HEK293T (cell line): ENCODE measurements at regions not wholly inside any gene's neighbourhood (a gene's known extent, or its start where the extent isn't known, plus 50 kb on each side); places are given as distances from the start of the nearest gene placed in this dataset.

Source experiments
- CTCF ChIA-PET: fragments of 350-600 bp; formaldehyde crosslinking; extraction: SDS; loops from one replicate; lab custom pipeline; 2021; ENCODE audit warnings: antibody characterized with exemption, inconsistent platforms; lab: Yijun Ruan, JAX
- POLR2A ChIA-PET: fragments of 350-600 bp; formaldehyde crosslinking; extraction: SDS; loops from one replicate; lab custom pipeline; 2020; ENCODE audit warnings: antibody characterized with exemption, inconsistent platforms; lab: Yijun Ruan, JAX
- DNase-seq: peaks from one replicate; pipeline ENCODE4 v3.0.0; 2012; ENCODE audit warnings: mixed read lengths; ENCODE audit errors: extremely low spot score
- ARNT ChIP-seq: fragments of 450-650 bp; IDR thresholded peaks from 2 replicates; pipeline ENCODE4 v1.6.1; 2017; ENCODE audit warnings: mild to moderate bottlenecking
- BHLHE40 ChIP-seq: fragments of 450-650 bp; IDR thresholded peaks from 2 replicates; pipeline ENCODE4 v1.6.1; 2016; ENCODE audit warnings: mild to moderate bottlenecking, moderate library complexity, borderline replicate concordance
- CTBP1 ChIP-seq: fragments of 450-650 bp; IDR thresholded peaks from 2 replicates; pipeline ENCODE4 v1.6.1; 2016; ENCODE audit warnings: borderline replicate concordance
- ELF4 ChIP-seq: fragments of 450-650 bp; IDR thresholded peaks from 2 replicates; pipeline ENCODE4 v1.6.1; 2017; ENCODE audit warnings: antibody characterized with exemption
- FOXA1 ChIP-seq: fragments of 450-650 bp; IDR thresholded peaks from 2 replicates; pipeline ENCODE4 v1.6.1; 2016; ENCODE audit warnings: mild to moderate bottlenecking
- FOXK2 ChIP-seq: fragments of 450-650 bp; IDR thresholded peaks from 2 replicates; pipeline ENCODE4 v1.6.1; 2016; ENCODE audit warnings: mild to moderate bottlenecking
- FOXM1 ChIP-seq: fragments of 450-650 bp; IDR thresholded peaks from 2 replicates; pipeline ENCODE4 v1.6.1; 2017; ENCODE audit warnings: mild to moderate bottlenecking, borderline replicate concordance
- HDGF ChIP-seq: fragments of 450-650 bp; IDR thresholded peaks from 2 replicates; pipeline ENCODE4 v1.6.1; 2017; ENCODE audit warnings: antibody characterized with exemption, borderline replicate concordance
- L3MBTL2 ChIP-seq: fragments of 450-650 bp; conservative IDR thresholded peaks from 2 replicates; pipeline ENCODE4 v1.6.1; 2016; ENCODE audit warnings: mild to moderate bottlenecking
- LEF1 ChIP-seq: fragments of 450-650 bp; IDR thresholded peaks from 2 replicates; pipeline ENCODE4 v1.6.1; 2017; ENCODE audit warnings: mild to moderate bottlenecking, borderline replicate concordance
- NFRKB ChIP-seq: fragments of 450-650 bp; IDR thresholded peaks from 2 replicates; pipeline ENCODE4 v1.6.1; 2016; ENCODE audit warnings: mild to moderate bottlenecking, moderate library complexity
- SP1 ChIP-seq: fragments of 450-650 bp; IDR thresholded peaks from 2 replicates; pipeline ENCODE4 v1.6.1; 2017
- SUZ12 ChIP-seq: fragments of 450-650 bp; IDR thresholded peaks from 2 replicates; pipeline ENCODE4 v1.6.1; 2016; ENCODE audit warnings: mild to moderate bottlenecking
- TARDBP ChIP-seq: fragments of 450-650 bp; IDR thresholded peaks from 2 replicates; pipeline ENCODE4 v1.6.1; 2016
- ZNF384 ChIP-seq: fragments of 450-650 bp; IDR thresholded peaks from 2 replicates; pipeline ENCODE4 v1.6.1; 2016
- TF ChIP-seq, protein P1 (sequence below): fragments of 450-650 bp; IDR thresholded peaks from 2 replicates; pipeline ENCODE4 v1.6.1; 2016

GRCh38 chrX:15908603-15909290 lies 54.1 kb upstream of the AP1S2 start:
- POLR2A ChIA-PET = no interaction called here

GRCh38 chrX:15906041-15906943 lies 51.7 kb upstream of the AP1S2 start:
- no peak for TF ChIP-seq LEF1
- TF ChIP-seq ARNT = no peak
- no peak for TF ChIP-seq NFRKB
- TF ChIP-seq HDGF = no peak
- no peak for TF ChIP-seq ZNF384
- TF ChIP-seq CTBP1 = no peak
- no peak for TF ChIP-seq TARDBP
- no peak for TF ChIP-seq BHLHE40
- TF ChIP-seq L3MBTL2 = no peak
- no peak for TF ChIP-seq FOXK2
- no peak for TF ChIP-seq SP1
- no peak for TF ChIP-seq FOXM1
- no peak for TF ChIP-seq FOXA1
- TF ChIP-seq ELF4 = no peak
- no peak for TF ChIP-seq SUZ12
- TF ChIP-seq, protein P1, sequence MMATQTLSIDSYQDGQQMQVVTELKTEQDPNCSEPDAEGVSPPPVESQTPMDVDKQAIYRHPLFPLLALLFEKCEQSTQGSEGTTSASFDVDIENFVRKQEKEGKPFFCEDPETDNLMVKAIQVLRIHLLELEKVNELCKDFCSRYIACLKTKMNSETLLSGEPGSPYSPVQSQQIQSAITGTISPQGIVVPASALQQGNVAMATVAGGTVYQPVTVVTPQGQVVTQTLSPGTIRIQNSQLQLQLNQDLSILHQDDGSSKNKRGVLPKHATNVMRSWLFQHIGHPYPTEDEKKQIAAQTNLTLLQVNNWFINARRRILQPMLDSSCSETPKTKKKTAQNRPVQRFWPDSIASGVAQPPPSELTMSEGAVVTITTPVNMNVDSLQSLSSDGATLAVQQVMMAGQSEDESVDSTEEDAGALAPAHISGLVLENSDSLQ = no peak
- ChIA-PET POLR2A (interaction anchor here (1.3 kb wide), 1 partner anchor 51 kb away, joined by 3 read pairs; the partner anchor contains the start of gene AP1S2), CTCF (no interaction called here)
- no peak for DNase-seq

More at GRCh38 chrX:15908603-15909290, 54.1 kb upstream of the AP1S2 start:
- TF ChIP-seq FOXK2 (no peak), ARNT (no peak), SP1 (no peak), FOXM1 (no peak), HDGF (no peak)
- no peak for DNase-seq
- CTCF ChIA-PET = no interaction called here
